Transverse colon (tissue), 4 donors: ENCODE measurements at regions not wholly inside any gene's neighbourhood (a gene's known extent, or its start where the extent isn't known, plus 50 kb on each side); places are given as distances from the start of the nearest gene placed in this dataset.

Experiments used
- DNase-seq: peaks from one replicate; pipeline ENCODE4 v3.0.0-alpha.2; 2019
- H3K27ac ChIP-seq, 4 donors: fragments of 200-600 bp; sonication (generic); 2 replicates each; pipeline ENCODE4 v1.5.1; 2016 to 2018; ENCODE audit warnings: inconsistent platforms in 4 of 4
- H3K27me3 ChIP-seq: fragments of 200-600 bp; sonication (generic); 2 replicates; pipeline ENCODE4 v1.5.1; 2017; ENCODE audit warnings: inconsistent platforms
- H3K36me3 ChIP-seq, 4 donors: fragments of 200-600 bp; sonication (generic); 2 replicates each; pipeline ENCODE4 v1.5.1; 2017 to 2019; ENCODE audit warnings: inconsistent platforms in 4 of 4
- H3K4me1 ChIP-seq, 4 donors: fragments of 200-600 bp; sonication (generic); 2 replicates each; pipeline ENCODE4 v1.5.1; 2017 to 2020; ENCODE audit warnings: inconsistent platforms in 4 of 4
- H3K4me3 ChIP-seq, 4 donors: fragments of 200-600 bp; sonication (generic); 1 replicate in 1 of 4; 2 replicates in 3 of 4; pipeline versions ENCODE4 v1.5.1 to v1.6.1; 2017 to 2019; ENCODE audit warnings: inconsistent platforms in 4 of 4
- H3K9me3 ChIP-seq, 2 donors: fragments of 200-600 bp; sonication (generic); 2 replicates each; pipeline ENCODE4 v1.5.1; 2017 to 2019; ENCODE audit warnings: inconsistent platforms in 2 of 2
- EP300 ChIP-seq: sonication (generic); formaldehyde crosslinking; IDR thresholded peaks from one replicate; pipeline ENCODE4 v1.6.1; 2017; ENCODE audit warnings: antibody characterized with exemption, low read depth
- POLR2A ChIP-seq: fragments of 450-650 bp; IDR thresholded peaks from one replicate; pipeline ENCODE4 v1.6.1; 2016; ENCODE audit warnings: antibody characterized with exemption, mild to moderate bottlenecking, moderate library complexity
- POLR2AphosphoS5 ChIP-seq, 3 donors: sonication (generic); formaldehyde crosslinking; IDR thresholded peaks; one replicate each; pipeline ENCODE4 v1.6.1; 2016; ENCODE audit warnings: antibody characterized with exemption in 3 of 3
- WGBS, 2 donors: methylation state at CpG; one replicate each; pipeline ENCODE4 v1.1.5; 2018; ENCODE audit warnings: low coverage in 1 of 2; 5-methylcytosine and 5-hydroxymethylcytosine counted together
- in situ Hi-C, 4 donors: fragments of 200-750 bp; cut with MboI; loops; one replicate each; pipeline versions ENCODE4 v1.15.0 to v1.15.1; 2017; ENCODE audit warnings: low sequenced_read_pairs in 3 of 4, low pct_ligation_motif_present in 1 of 4, low pct_unique_long_range_greater_than_20kb in 1 of 4
- intact Hi-C: fragments of 100-400 bp; cut with DNase I; formaldehyde crosslinking; loops from one replicate; pipeline ENCODE4 v1.15.1; 2023; ENCODE audit warnings: low total_unique reads
- TF ChIP-seq, protein P1 (sequence below), 5 experiments: fragments of 200-600 bp in 3 of 5; fragments of 450-650 bp in 2 of 5; sonication (generic) in 3 of 5; IDR thresholded peaks; 1 replicate in 2 of 5; 2 replicates in 3 of 5; pipeline ENCODE4 v1.5.1; 2016 to 2017; ENCODE audit warnings: antibody characterized with exemption in 5 of 5, inconsistent platforms in 3 of 5, mild to moderate bottlenecking in 2 of 5, moderate library complexity in 1 of 5

- in situ Hi-C loops (no loop called here), intact Hi-C loops (no loop called here)
- 62 to 63% methylated on average over 6 to 7 of the region's 7 CpGs for WGBS, 2 donors
- H3K4me1 ChIP-seq = no peaks in the 10 kb centered on the region
- H3K9me3 ChIP-seq = no peaks in the 10 kb centered on the region
- H3K36me3 ChIP-seq = no peaks in the 10 kb centered on the region
- TF ChIP-seq POLR2A (no peak), EP300 (no peak), POLR2AphosphoS5 (IDR thresholded peaks at IDR 0.05) (peak in 1 of 3 donors; percentile 28)
- TF ChIP-seq, protein P1, sequence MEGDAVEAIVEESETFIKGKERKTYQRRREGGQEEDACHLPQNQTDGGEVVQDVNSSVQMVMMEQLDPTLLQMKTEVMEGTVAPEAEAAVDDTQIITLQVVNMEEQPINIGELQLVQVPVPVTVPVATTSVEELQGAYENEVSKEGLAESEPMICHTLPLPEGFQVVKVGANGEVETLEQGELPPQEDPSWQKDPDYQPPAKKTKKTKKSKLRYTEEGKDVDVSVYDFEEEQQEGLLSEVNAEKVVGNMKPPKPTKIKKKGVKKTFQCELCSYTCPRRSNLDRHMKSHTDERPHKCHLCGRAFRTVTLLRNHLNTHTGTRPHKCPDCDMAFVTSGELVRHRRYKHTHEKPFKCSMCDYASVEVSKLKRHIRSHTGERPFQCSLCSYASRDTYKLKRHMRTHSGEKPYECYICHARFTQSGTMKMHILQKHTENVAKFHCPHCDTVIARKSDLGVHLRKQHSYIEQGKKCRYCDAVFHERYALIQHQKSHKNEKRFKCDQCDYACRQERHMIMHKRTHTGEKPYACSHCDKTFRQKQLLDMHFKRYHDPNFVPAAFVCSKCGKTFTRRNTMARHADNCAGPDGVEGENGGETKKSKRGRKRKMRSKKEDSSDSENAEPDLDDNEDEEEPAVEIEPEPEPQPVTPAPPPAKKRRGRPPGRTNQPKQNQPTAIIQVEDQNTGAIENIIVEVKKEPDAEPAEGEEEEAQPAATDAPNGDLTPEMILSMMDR (IDR thresholded peaks at IDR 0.05) = peak in 1 of 5 experiments; percentile 8
- DNase-seq = no peak
- H3K27ac ChIP-seq = peak overlapping the region in 2 of 4 donors; percentile 36 to 63
- no peaks in the 10 kb centered on the region for H3K27me3 ChIP-seq
- no peak overlapping the region for H3K4me3 ChIP-seq
These were observed 133.4 kb upstream of the GAS1 start for GRCh38 chr9:87080512-87081264.

- no peak for TF ChIP-seq POLR2A
- no peak for TF ChIP-seq EP300
- TF ChIP-seq, protein P1 (IDR thresholded peaks at IDR 0.05) = no peak
- TF ChIP-seq POLR2AphosphoS5 (IDR thresholded peaks at IDR 0.05) = no peak
- Histone ChIP-seq H3K36me3 (no peaks in the 10 kb centered on the region), H3K4me3 (no peak overlapping the region), H3K27me3 (no peaks in the 10 kb centered on the region), H3K4me1 (no peaks in the 10 kb centered on the region), H3K27ac (peak overlapping the region in 2 of 4 donors; percentile 36 to 63), H3K9me3 (no peaks in the 10 kb centered on the region)
- DNase-seq = no peak
- intact Hi-C loops = no loop called here
- in situ Hi-C loops = no loop called here
- WGBS, 2 donors = 47 to 61% methylated on average over 2 of the region's 2 CpGs
These were observed 134.2 kb upstream of the GAS1 start for GRCh38 chr9:87081503-87081902.

DNA sequence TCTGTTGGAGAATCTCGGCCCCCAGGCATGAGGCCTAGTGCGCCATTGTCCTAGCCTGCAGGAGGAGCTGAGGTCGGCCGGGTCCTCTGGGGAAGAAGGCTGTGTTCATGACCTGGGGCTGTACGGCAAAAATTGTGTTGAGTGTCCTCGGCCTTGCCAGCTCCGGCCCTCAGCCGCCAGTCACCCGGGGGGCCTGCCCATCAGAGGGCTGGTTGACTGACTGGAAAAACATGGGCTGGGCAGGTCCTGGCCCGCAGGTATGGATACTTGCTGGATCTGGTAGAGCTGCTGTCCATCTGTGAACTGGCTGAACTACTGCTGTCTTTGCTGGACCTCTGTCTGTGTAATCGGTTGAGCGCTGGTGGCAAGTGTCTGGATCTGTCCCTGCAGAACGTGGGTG lies 136.7 kb upstream of the GAS1 start:
- TF ChIP-seq POLR2AphosphoS5 (IDR thresholded peaks at IDR 0.05) (no peak), EP300 (no peak)
- TF ChIP-seq, protein P1 (IDR thresholded peaks at IDR 0.05) = no peak
- intact Hi-C loops = no loop called here
- DNase-seq = no peak
- Histone ChIP-seq H3K27ac (no peak overlapping the region), H3K27me3 (no peaks in the 10 kb centered on the region), H3K36me3 (no peaks in the 10 kb centered on the region), H3K4me1 (no peaks in the 10 kb centered on the region), H3K4me3 (no peak overlapping the region), H3K9me3 (no peaks in the 10 kb centered on the region)
- in situ Hi-C loops = no loop called here
- 87 to 90% methylated on average over 3 to 13 of the region's 13 CpGs for WGBS, 2 donors

DNA sequence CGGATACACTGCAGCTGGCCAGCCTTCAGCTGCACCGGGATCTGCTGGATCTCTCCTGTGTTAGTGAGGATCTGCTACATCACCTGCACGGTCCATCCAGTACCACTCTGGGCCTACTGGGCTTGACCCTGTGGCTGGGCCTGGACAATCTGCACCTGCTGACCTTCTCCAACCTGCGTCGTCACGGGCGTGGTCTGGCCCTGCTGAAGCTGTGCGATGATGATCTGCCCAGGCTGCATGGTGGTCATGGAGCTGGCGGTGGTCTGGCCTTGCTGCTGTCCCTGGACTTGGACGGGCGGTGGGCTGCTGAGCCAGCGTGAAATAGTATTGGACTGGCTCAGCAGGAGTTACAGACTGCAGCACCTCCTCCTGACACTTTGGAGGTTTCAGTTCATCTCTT lies 137.1 kb upstream of the GAS1 start:
- H3K36me3 ChIP-seq = no peaks in the 10 kb centered on the region
- no peaks in the 10 kb centered on the region for H3K9me3 ChIP-seq
- TF ChIP-seq, protein P1 (IDR thresholded peaks at IDR 0.05) = no peak
- TF ChIP-seq EP300 (no peak), POLR2A (no peak), POLR2AphosphoS5 (IDR thresholded peaks at IDR 0.05) (no peak)
- no peak overlapping the region for H3K27ac ChIP-seq
- intact Hi-C loops (no loop called here), in situ Hi-C loops (no loop called here)
- no peak overlapping the region for H3K4me3 ChIP-seq
- DNase-seq = no peak
- no peaks in the 10 kb centered on the region for H3K4me1 ChIP-seq
- WGBS, 2 donors = 88% methylated on average over 12 of the region's 12 CpGs; no CpG with 5 or more reads in 1 of the 2 donors
- no peaks in the 10 kb centered on the region for H3K27me3 ChIP-seq
